ENCODE measurements at regions not wholly inside any gene's neighbourhood (a gene's known extent, or its start where the extent isn't known, plus 50 kb on each side); places are given as distances from the start of the nearest gene placed in this dataset.

GRCh38 chr10:118537623-118538022 lies 57.8 kb downstream of the PRLHR start:
- DNase-seq (ENCODE audit: low read depth), result no peak

GRCh38 chr10:118534136-118534535 lies 61.3 kb downstream of the PRLHR start:
- no peak for DNase-seq (ENCODE audit: low read depth)

GRCh38 chr10:118531105-118531852 lies 64.2 kb downstream of the PRLHR start:
- DNase-seq (ENCODE audit: low read depth), result no peak

GRCh38 chr10:118528426-118528825 lies 67.0 kb downstream of the PRLHR start:
- no peak for DNase-seq (ENCODE audit: low read depth)

- no peak for DNase-seq (ENCODE audit: low read depth)
Measured at GRCh38 chr10:118523775-118524174, 71.7 kb downstream of the PRLHR start.

- DNase-seq (ENCODE audit: low read depth), result no peak
Measured at GRCh38 chr10:118522791-118523498, 72.5 kb downstream of the PRLHR start.

GRCh38 chr10:118521415-118522117 lies 73.9 kb downstream of the PRLHR start:
- DNase-seq (ENCODE audit: low read depth), result no peak

GRCh38 chr10:118520116-118520742 lies 75.2 kb downstream of the PRLHR start:
- no peak for DNase-seq (ENCODE audit: low read depth)

GRCh38 chr10:118518095-118518494 lies 77.4 kb downstream of the PRLHR start:
- DNase-seq (ENCODE audit: low read depth), result no peak

GRCh38 chr10:118516716-118517115 lies 78.7 kb downstream of the PRLHR start:
- DNase-seq (ENCODE audit: low read depth), result no peak

GRCh38 chr10:118513174-118513573 lies 82.3 kb downstream of the PRLHR start:
- no peak for DNase-seq (ENCODE audit: low read depth)

- no peak for DNase-seq (ENCODE audit: low read depth)
Measured at GRCh38 chr10:118511711-118512110, 83.7 kb downstream of the PRLHR start.

- DNase-seq (ENCODE audit: low read depth), result no peak
Measured at GRCh38 chr10:118508863-118509262, 86.6 kb downstream of the PRLHR start.

- DNase-seq (ENCODE audit: low read depth), result no peak
Measured at GRCh38 chr10:118508355-118508754, 87.1 kb downstream of the PRLHR start.

- no peak for DNase-seq (ENCODE audit: low read depth)
Measured at GRCh38 chr10:118506671-118507590, 88.5 kb downstream of the PRLHR start.

GRCh38 chr10:118505363-118505762 lies 90.1 kb downstream of the PRLHR start:
- no peak for DNase-seq (ENCODE audit: low read depth)

- DNase-seq (ENCODE audit: low read depth), result no peak
Measured at GRCh38 chr10:118504467-118505205, 90.8 kb downstream of the PRLHR start.

GRCh38 chr10:118504044-118504443 lies 91.4 kb downstream of the PRLHR start:
- DNase-seq (ENCODE audit: low read depth), result no peak

- no peak for DNase-seq (ENCODE audit: low read depth)
Measured at GRCh38 chr10:118503192-118503591, 92.3 kb downstream of the PRLHR start.

GRCh38 chr10:118501637-118502440 lies 93.6 kb downstream of the PRLHR start:
- no peak for DNase-seq (ENCODE audit: low read depth)
